ENCODE measurements at regions not wholly inside any gene's neighbourhood (a gene's known extent, or its start where the extent isn't known, plus 50 kb on each side); places are given as distances from the start of the nearest gene placed in this dataset.

DNA sequence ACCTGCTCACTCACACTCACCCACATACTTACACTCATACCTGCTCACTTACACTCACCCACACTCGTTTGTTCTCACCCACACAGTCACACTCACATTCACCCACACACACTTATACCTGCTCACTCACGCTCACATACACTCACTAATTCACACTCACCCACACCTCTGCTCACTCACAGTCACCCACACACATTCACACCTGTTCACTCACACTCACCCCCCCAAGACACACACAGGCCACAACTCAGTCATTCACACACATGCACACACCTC, 436.2 kb downstream of the BCL11B start:
- intact Hi-C loops (cut with DNase I), result no loop called here
- no peaks in the 10 kb centered on the region for H3K4me1 ChIP-seq
- 84 to 96% (median 95%) methylated on average over 2 of the region's 2 CpGs for WGBS, 3 donors
- H3K36me3 ChIP-seq (ENCODE audit: insufficient read depth in 1 of 2, low read depth in 1 of 2), result no peaks in the 10 kb centered on the region
- H3K27me3 ChIP-seq (ENCODE audit: insufficient read depth in 3 of 3, low read length in 2 of 3), result peaks cover 0 to 2% (median 0%) of the 10 kb centered on the region in 3 donors
- no peaks in the 10 kb centered on the region for H3K9me3 ChIP-seq
- DNase-seq, result no peak
- ATAC-seq, result no peak
- no peak overlapping the region for H3K27ac ChIP-seq
- H3K4me3 ChIP-seq, result no peak overlapping the region
- TF ChIP-seq, protein P1, sequence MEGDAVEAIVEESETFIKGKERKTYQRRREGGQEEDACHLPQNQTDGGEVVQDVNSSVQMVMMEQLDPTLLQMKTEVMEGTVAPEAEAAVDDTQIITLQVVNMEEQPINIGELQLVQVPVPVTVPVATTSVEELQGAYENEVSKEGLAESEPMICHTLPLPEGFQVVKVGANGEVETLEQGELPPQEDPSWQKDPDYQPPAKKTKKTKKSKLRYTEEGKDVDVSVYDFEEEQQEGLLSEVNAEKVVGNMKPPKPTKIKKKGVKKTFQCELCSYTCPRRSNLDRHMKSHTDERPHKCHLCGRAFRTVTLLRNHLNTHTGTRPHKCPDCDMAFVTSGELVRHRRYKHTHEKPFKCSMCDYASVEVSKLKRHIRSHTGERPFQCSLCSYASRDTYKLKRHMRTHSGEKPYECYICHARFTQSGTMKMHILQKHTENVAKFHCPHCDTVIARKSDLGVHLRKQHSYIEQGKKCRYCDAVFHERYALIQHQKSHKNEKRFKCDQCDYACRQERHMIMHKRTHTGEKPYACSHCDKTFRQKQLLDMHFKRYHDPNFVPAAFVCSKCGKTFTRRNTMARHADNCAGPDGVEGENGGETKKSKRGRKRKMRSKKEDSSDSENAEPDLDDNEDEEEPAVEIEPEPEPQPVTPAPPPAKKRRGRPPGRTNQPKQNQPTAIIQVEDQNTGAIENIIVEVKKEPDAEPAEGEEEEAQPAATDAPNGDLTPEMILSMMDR (IDR thresholded peaks at IDR 0.05), result no peak

DNA sequence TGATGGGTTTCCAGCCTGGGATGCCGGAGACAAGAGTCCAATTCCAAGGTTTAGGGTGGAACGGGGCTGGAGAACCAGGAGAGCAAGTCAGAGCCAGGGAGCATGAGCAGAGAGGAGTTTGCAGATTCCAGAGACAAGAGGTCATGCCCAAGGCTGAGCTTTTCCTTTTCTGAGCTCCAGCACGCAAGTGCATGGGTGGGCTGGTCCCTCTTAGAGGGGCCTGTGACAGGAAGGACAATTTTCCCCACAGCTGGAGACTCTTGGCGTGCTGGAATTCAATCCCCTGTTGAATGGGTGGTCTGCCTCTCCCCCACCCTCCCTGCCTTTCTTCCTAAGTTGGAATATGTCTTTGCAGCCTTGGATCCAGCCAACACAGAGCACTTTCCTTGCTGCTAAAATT, 431.9 kb downstream of the BCL11B start:
- no peak overlapping the region for H3K27ac ChIP-seq
- intact Hi-C loops (cut with DNase I), result no loop called here
- H3K9me3 ChIP-seq, result no peaks in the 10 kb centered on the region
- no peak for ATAC-seq
- H3K4me3 ChIP-seq, result no peak overlapping the region
- no peaks in the 10 kb centered on the region for H3K4me1 ChIP-seq
- TF ChIP-seq, protein P1 (IDR thresholded peaks at IDR 0.05), result no peak
- peaks cover 0 to 8% (median 0%) of the 10 kb centered on the region in 3 donors for H3K27me3 ChIP-seq (ENCODE audit: insufficient read depth in 3 of 3, low read length in 2 of 3)
- no peaks in the 10 kb centered on the region for H3K36me3 ChIP-seq (ENCODE audit: insufficient read depth in 1 of 2, low read depth in 1 of 2)
- no peak for DNase-seq
- 24 to 30% (median 28%) methylated on average over 4 of the region's 4 CpGs for WGBS, 3 donors

DNA sequence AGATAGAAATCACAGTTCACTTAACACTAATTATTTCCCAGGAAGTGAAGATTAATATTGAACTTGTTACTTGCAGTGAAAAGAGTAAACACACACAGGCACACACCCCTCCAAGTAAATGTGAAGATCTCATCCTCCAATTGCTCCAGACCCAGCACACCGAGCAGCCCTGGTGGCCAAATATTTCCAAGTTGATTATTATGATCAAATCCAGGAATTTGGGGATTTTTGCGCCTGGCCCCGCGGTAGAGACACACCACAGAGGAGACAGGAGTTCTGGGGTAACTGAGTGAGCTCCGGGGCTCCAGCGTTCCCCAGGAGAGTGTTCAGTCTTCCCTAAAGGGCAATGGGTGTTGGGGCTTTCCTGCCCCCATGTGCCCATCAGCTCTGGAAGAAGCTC, 431.5 kb downstream of the BCL11B start:
- Histone ChIP-seq H3K4me3 (no peak overlapping the region), H3K27ac (no peak overlapping the region), H3K27me3 (ENCODE audit: insufficient read depth in 3 of 3, low read length in 2 of 3) (peaks cover 0 to 8% (median 0%) of the 10 kb centered on the region in 3 donors), H3K4me1 (no peaks in the 10 kb centered on the region), H3K36me3 (ENCODE audit: insufficient read depth in 1 of 2, low read depth in 1 of 2) (no peaks in the 10 kb centered on the region), H3K9me3 (no peaks in the 10 kb centered on the region)
- DNase-seq (no peak), ATAC-seq (no peak)
- intact Hi-C loops (cut with DNase I), result no loop called here
- 58 to 74% (median 60%) methylated on average over 6 of the region's 6 CpGs for WGBS, 3 donors
- TF ChIP-seq, protein P1 (IDR thresholded peaks at IDR 0.05), result no peak

DNA sequence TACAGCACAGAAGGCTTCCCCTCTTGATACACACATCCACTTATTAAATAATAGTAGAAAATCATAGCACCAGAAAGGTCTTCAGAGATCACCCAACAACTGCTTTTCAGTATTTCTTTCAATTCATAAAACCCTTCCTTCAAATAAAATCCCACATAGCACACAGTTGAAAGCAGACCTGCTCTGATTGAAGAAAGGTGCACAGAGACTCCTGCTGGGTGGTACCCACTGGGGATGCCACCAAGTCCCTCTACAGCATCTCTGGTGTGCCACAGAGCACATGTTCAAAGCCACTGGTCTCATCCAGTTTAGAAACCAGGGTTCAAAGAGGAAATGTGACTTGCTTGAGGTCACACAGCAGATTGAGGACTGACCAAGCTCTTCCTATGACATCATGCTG, 427.5 kb downstream of the BCL11B start:
- no peak overlapping the region for H3K4me3 ChIP-seq
- ATAC-seq (no peak), DNase-seq (no peak)
- no peaks in the 10 kb centered on the region for H3K36me3 ChIP-seq (ENCODE audit: insufficient read depth in 1 of 2, low read depth in 1 of 2)
- H3K4me1 ChIP-seq, result no peaks in the 10 kb centered on the region
- TF ChIP-seq, protein P1 (IDR thresholded peaks at IDR 0.05), result no peak
- intact Hi-C loops (cut with DNase I), result no loop called here
- no peak overlapping the region for H3K27ac ChIP-seq
- no peaks in the 10 kb centered on the region for H3K9me3 ChIP-seq
- peaks cover 0 to 8% (median 0%) of the 10 kb centered on the region in 3 donors for H3K27me3 ChIP-seq (ENCODE audit: insufficient read depth in 3 of 3, low read length in 2 of 3)

DNA sequence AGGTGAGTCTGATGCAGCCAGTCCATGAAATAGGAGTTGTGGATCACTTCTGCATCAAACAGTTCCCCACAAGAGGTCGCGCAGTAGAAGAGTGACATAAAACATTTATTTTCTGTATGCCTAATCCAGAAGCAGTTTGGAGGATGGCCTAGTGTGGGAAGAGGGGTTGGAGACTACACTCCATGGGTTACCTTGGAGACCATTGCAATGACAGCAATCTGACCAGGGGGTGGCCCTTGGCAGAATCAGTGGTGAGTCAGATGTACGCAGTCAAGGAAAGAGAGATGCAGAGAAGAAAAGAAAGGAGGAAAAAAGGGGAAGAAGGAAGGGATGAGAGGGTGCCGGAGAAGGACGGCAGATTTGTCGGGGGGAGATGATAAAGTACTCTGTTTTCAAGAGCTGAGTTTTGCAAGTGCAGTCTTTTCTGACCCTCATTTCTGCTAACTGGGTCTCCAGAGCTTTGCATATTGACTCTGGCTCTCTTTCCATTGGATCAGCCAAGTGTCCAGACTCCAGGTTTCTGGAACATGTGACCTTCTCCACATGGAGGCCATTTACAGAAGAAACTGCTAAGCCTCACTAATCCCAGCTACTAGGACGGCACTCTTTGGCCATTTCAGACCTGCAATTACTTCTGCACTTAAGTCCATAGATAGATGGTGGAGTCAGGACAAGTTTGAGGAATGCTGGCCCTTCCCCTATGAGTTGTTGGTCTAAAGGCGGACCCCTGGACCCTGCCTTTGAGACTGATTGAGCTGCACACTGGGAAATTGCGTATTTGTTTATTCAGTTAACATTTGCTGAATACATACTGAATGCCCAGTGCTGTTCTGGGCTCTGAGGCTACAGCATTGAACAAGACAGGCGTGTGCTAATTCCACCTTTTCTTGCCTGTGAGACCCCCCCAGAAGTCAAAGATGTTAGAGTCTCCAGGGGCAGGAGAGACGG, 424.2 kb downstream of the BCL11B start:
- H3K36me3 ChIP-seq (ENCODE audit: insufficient read depth in 1 of 2, low read depth in 1 of 2), result no peaks in the 10 kb centered on the region
- ATAC-seq (no peak), DNase-seq (no peak)
- 82 to 85% (median 85%) methylated on average over 11 of the region's 11 CpGs for WGBS, 3 donors
- H3K4me1 ChIP-seq, result no peaks in the 10 kb centered on the region
- intact Hi-C loops (cut with DNase I), result no loop called here
- H3K27ac ChIP-seq, result no peak overlapping the region
- TF ChIP-seq, protein P1 (IDR thresholded peaks at IDR 0.05), result no peak
- no peaks in the 10 kb centered on the region for H3K27me3 ChIP-seq (ENCODE audit: insufficient read depth in 3 of 3, low read length in 2 of 3)
- H3K9me3 ChIP-seq, result peaks cover 6% of the 10 kb centered on the region
- no peak overlapping the region for H3K4me3 ChIP-seq

All from psoas muscle (tissue), 7 donors.